Keratinocyte (primary cell): ENCODE measurements at regions not wholly inside any gene's neighbourhood (a gene's known extent, or its start where the extent isn't known, plus 50 kb on each side); places are given as distances from the start of the nearest gene placed in this dataset.
"Not testable (repeated sequence)": the region's sequence is repeated elsewhere in the genome, so short reads cannot be mapped to it uniquely, and the experiment has no call there.

Experiments
- DNase-seq: peaks from one replicate; pipeline ENCODE4 v3.0.0-alpha.2; 2011; ENCODE audit warnings: low read depth, missing footprints, low spot score
- FAIRE-seq: peaks from 2 replicates; lab custom pipeline; 2011; peaks lifted over from hg19 to GRCh38; lab: Jason Lieb, UNC
- H2AFZ ChIP-seq: 2 replicates; pipeline ENCODE4 v1.6.0; 2012; ENCODE audit warnings: low read length, control low read depth, inconsistent platforms; ENCODE audit not compliant: control insufficient read depth
- H3K27ac ChIP-seq: 2 replicates; pipeline ENCODE4 v1.5.1; 2011; ENCODE audit warnings: low read length; ENCODE audit not compliant: control insufficient read depth, insufficient read depth
- H3K27me3 ChIP-seq: 3 replicates; pipeline ENCODE4 v1.6.0; 2011; ENCODE audit warnings: low read length; ENCODE audit not compliant: control insufficient read depth, insufficient read depth; ENCODE audit errors: extremely low read depth
- H3K36me3 ChIP-seq, 2 experiments: 2 replicates in 1 of 2; 3 replicates in 1 of 2; pipeline ENCODE4 v1.5.1; 2011; ENCODE audit warnings: low read length in 2 of 2, mild to moderate bottlenecking in 1 of 2; ENCODE audit not compliant: control insufficient read depth in 2 of 2, insufficient read depth in 2 of 2; ENCODE audit errors: extremely low read depth in 1 of 2
- H3K4me1 ChIP-seq: 3 replicates; pipeline ENCODE4 v1.5.1; 2011; ENCODE audit warnings: low read length; ENCODE audit not compliant: control insufficient read depth, insufficient read depth; ENCODE audit errors: extremely low read depth
- H3K4me2 ChIP-seq: 3 replicates; pipeline ENCODE4 v1.6.0; 2011; ENCODE audit warnings: low read depth, low read length; ENCODE audit not compliant: control insufficient read depth, insufficient read depth; ENCODE audit errors: extremely low read depth
- H3K4me3 ChIP-seq, 3 experiments: fragments of 200-600 bp in 1 of 3; sonication (generic) in 1 of 3; 2 replicates in 2 of 3; 3 replicates in 1 of 3; pipeline ENCODE4 v1.5.1; 2011 to 2016; ENCODE audit warnings: low read length in 3 of 3, mild to moderate bottlenecking in 3 of 3, control low read depth in 2 of 3, inconsistent platforms in 1 of 3, low read depth in 1 of 3, mixed read lengths in 1 of 3, mixed run types in 1 of 3, moderate library complexity in 1 of 3; ENCODE audit not compliant: control insufficient read depth in 2 of 3, insufficient read depth in 2 of 3; ENCODE audit errors: extremely low read depth in 1 of 3
- H3K79me2 ChIP-seq: 2 replicates; pipeline ENCODE4 v1.6.0; 2012; ENCODE audit warnings: low read length; ENCODE audit not compliant: control insufficient read depth, insufficient read depth
- H3K9ac ChIP-seq: 3 replicates; pipeline ENCODE4 v1.6.0; 2011; ENCODE audit warnings: low read length; ENCODE audit not compliant: control insufficient read depth, insufficient read depth; ENCODE audit errors: extremely low read depth
- H3K9me1 ChIP-seq: 3 replicates; pipeline ENCODE4 v1.6.0; 2011; ENCODE audit warnings: low read length; ENCODE audit not compliant: control insufficient read depth, insufficient read depth; ENCODE audit errors: extremely low read depth
- H3K9me3 ChIP-seq: 2 replicates; pipeline ENCODE4 v1.5.1; 2012; ENCODE audit warnings: low read depth, low read length; ENCODE audit not compliant: control insufficient read depth
- H4K20me1 ChIP-seq: 3 replicates; pipeline ENCODE4 v1.6.0; 2011; ENCODE audit warnings: low read length; ENCODE audit not compliant: control insufficient read depth, insufficient read depth; ENCODE audit errors: extremely low read depth
- CTCF ChIP-seq, 3 experiments: IDR thresholded peaks in 1 of 3; conservative IDR thresholded peaks in 1 of 3; optimal IDR thresholded peaks in 1 of 3; 2 replicates in 2 of 3; 3 replicates in 1 of 3; pipeline versions ENCODE3 to v1.5.1; 2011; ENCODE audit warnings: low read length in 3 of 3, mild to moderate bottlenecking in 3 of 3, moderate library complexity in 2 of 3, control low read depth in 1 of 3, inconsistent platforms in 1 of 3; ENCODE audit not compliant: insufficient read depth in 2 of 3; ENCODE audit errors: extremely low read depth in 1 of 3
- EZH2 ChIP-seq: IDR thresholded peaks from one replicate; pipeline ENCODE4 v1.6.1; 2012; ENCODE audit warnings: inconsistent platforms, mild to moderate bottlenecking, low read length, moderate library complexity
- dilution Hi-C: fragments of 300-500 bp; cut with MboI; formaldehyde crosslinking; loops from one replicate; pipeline ENCODE4 v1.7.0; 2020; ENCODE audit warnings: low sequenced_read_pairs; ENCODE audit not compliant: extremely low pct_ligation_motif_present

- Histone ChIP-seq H3K27ac (no peak overlapping the region), H3K4me2 (no peak overlapping the region), H3K27me3 (peaks cover 17% of the 10 kb centered on the region), H3K36me3 (no peaks in the 10 kb centered on the region), H3K4me1 (no peaks in the 10 kb centered on the region), H4K20me1 (no peaks in the 10 kb centered on the region), H3K9ac (no peak overlapping the region), H3K79me2 (no peaks in the 10 kb centered on the region), H3K9me1 (no peaks in the 10 kb centered on the region), H3K4me3 (no peak overlapping the region), H3K9me3 (no peaks in the 10 kb centered on the region), H2AFZ (no peak overlapping the region)
- DNase-seq: no peak
- dilution Hi-C loops: no loop called here
- no peak for FAIRE-seq
- TF ChIP-seq EZH2 (no peak), CTCF (optimal IDR thresholded peaks at IDR 0.05 in 1 of 3, IDR thresholded peaks at IDR 0.05 in 1 of 3, conservative IDR thresholded peaks at IDR 0.05 in 1 of 3; ENCODE audit: extremely low read depth in 1 of 3, insufficient read depth in 2 of 3, low read length in 3 of 3) (no peak)
These were observed 85.6 kb downstream of the ASB1 start for GRCh38 chr2:238512247-238512867.

GRCh38 chr2:238513346-238513745 lies 86.6 kb downstream of the ASB1 start:
- H3K27ac ChIP-seq: no peak overlapping the region
- TF ChIP-seq EZH2: no peak
- peak; percentile 70 to 77 (median 74) for TF ChIP-seq CTCF (optimal IDR thresholded peaks at IDR 0.05 in 1 of 3, IDR thresholded peaks at IDR 0.05 in 1 of 3, conservative IDR thresholded peaks at IDR 0.05 in 1 of 3; ENCODE audit: extremely low read depth in 1 of 3, insufficient read depth in 2 of 3, low read length in 3 of 3)
- no peaks in the 10 kb centered on the region for H3K36me3 ChIP-seq
- no peaks in the 10 kb centered on the region for H4K20me1 ChIP-seq
- no peaks in the 10 kb centered on the region for H3K4me1 ChIP-seq
- H3K79me2 ChIP-seq: no peaks in the 10 kb centered on the region
- H3K9me3 ChIP-seq: no peaks in the 10 kb centered on the region
- dilution Hi-C loops: no loop called here
- H3K9ac ChIP-seq: no peak overlapping the region
- H3K9me1 ChIP-seq: no peaks in the 10 kb centered on the region
- no peak for FAIRE-seq
- no peak overlapping the region for H3K4me2 ChIP-seq
- H2AFZ ChIP-seq: no peak overlapping the region
- no peak overlapping the region for H3K4me3 ChIP-seq
- peaks cover 11% of the 10 kb centered on the region for H3K27me3 ChIP-seq
- no peak for DNase-seq

- H3K36me3 ChIP-seq: not testable (repeated sequence)
These were observed 87.3 kb downstream of the ASB1 start for GRCh38 chr2:238514024-238514423.

More at GRCh38 chr2:238514024-238514423, 87.3 kb downstream of the ASB1 start:
- H3K4me3 ChIP-seq, H3K9me1 ChIP-seq, H3K9ac ChIP-seq, H3K4me2 ChIP-seq, FAIRE-seq, H3K4me1 ChIP-seq, dilution Hi-C loops, DNase-seq, H3K27ac ChIP-seq, H3K79me2 ChIP-seq, H3K9me3 ChIP-seq, H2AFZ ChIP-seq, H4K20me1 ChIP-seq: not testable (repeated sequence)
- peaks cover 10% of the 10 kb centered on the region for H3K27me3 ChIP-seq
